ENCODE measurements at regions not wholly inside any gene's neighbourhood (a gene's known extent, or its start where the extent isn't known, plus 50 kb on each side); places are given as distances from the start of the nearest gene placed in this dataset.

- no peak for TF ChIP-seq CTCF (IDR thresholded peaks at IDR 0.05)
- no peak for TF ChIP-seq ZFX (IDR thresholded peaks at IDR 0.05; ENCODE audit: borderline replicate concordance)
These were observed 560.3 kb upstream of the SMIM31 start for GRCh38 chr4:164193676-164194075.

Data from 22Rv1 (cell line).